ENCODE measurements at regions not wholly inside any gene's neighbourhood (a gene's known extent, or its start where the extent isn't known, plus 50 kb on each side); places are given as distances from the start of the nearest gene placed in this dataset.
"Not testable (repeated sequence)": the region's sequence is repeated elsewhere in the genome, so short reads cannot be mapped to it uniquely, and the experiment has no call there.

GRCh38 chr1:149158308-149158707 is 55.0 kb upstream of the NBPF9 start:
- TF ChIP-seq, protein P1, sequence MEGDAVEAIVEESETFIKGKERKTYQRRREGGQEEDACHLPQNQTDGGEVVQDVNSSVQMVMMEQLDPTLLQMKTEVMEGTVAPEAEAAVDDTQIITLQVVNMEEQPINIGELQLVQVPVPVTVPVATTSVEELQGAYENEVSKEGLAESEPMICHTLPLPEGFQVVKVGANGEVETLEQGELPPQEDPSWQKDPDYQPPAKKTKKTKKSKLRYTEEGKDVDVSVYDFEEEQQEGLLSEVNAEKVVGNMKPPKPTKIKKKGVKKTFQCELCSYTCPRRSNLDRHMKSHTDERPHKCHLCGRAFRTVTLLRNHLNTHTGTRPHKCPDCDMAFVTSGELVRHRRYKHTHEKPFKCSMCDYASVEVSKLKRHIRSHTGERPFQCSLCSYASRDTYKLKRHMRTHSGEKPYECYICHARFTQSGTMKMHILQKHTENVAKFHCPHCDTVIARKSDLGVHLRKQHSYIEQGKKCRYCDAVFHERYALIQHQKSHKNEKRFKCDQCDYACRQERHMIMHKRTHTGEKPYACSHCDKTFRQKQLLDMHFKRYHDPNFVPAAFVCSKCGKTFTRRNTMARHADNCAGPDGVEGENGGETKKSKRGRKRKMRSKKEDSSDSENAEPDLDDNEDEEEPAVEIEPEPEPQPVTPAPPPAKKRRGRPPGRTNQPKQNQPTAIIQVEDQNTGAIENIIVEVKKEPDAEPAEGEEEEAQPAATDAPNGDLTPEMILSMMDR (IDR thresholded peaks at IDR 0.05), result not testable (repeated sequence)
- not testable (repeated sequence) for TF ChIP-seq POLR2AphosphoS5 (IDR thresholded peaks at IDR 0.05; ENCODE audit: low read depth, low read length)
- TF ChIP-seq, protein P2, sequence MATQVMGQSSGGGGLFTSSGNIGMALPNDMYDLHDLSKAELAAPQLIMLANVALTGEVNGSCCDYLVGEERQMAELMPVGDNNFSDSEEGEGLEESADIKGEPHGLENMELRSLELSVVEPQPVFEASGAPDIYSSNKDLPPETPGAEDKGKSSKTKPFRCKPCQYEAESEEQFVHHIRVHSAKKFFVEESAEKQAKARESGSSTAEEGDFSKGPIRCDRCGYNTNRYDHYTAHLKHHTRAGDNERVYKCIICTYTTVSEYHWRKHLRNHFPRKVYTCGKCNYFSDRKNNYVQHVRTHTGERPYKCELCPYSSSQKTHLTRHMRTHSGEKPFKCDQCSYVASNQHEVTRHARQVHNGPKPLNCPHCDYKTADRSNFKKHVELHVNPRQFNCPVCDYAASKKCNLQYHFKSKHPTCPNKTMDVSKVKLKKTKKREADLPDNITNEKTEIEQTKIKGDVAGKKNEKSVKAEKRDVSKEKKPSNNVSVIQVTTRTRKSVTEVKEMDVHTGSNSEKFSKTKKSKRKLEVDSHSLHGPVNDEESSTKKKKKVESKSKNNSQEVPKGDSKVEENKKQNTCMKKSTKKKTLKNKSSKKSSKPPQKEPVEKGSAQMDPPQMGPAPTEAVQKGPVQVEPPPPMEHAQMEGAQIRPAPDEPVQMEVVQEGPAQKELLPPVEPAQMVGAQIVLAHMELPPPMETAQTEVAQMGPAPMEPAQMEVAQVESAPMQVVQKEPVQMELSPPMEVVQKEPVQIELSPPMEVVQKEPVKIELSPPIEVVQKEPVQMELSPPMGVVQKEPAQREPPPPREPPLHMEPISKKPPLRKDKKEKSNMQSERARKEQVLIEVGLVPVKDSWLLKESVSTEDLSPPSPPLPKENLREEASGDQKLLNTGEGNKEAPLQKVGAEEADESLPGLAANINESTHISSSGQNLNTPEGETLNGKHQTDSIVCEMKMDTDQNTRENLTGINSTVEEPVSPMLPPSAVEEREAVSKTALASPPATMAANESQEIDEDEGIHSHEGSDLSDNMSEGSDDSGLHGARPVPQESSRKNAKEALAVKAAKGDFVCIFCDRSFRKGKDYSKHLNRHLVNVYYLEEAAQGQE (IDR thresholded peaks at IDR 0.05; ENCODE audit: insufficient read depth in 1 of 2, low read depth in 2 of 2, low read length in 1 of 2), result not testable (repeated sequence)
